ENCODE measurements at regions not wholly inside any gene's neighbourhood (a gene's known extent, or its start where the extent isn't known, plus 50 kb on each side); places are given as distances from the start of the nearest gene placed in this dataset.
"Not testable (repeated sequence)": the region's sequence is repeated elsewhere in the genome, so short reads cannot be mapped to it uniquely, and the experiment has no call there.

DNA sequence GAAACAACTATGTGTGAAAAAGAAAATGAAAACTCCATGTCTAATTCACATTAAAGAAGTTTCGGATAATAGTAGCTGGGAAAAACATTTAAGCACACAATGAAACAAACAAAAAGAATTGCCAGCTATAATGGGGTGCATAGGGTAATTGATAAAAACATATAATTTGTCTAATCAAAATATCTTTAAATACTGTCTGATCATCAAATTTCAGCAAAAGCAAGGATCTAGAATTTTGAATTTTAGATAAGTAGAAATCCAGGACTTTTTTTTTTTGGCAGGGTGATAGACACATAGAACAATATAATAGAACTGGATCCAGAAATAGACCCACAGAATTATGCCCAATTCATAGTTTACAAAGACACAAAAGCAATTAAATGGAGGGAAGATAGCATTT lies 585.0 kb downstream of the TAF11L14 start:
- DNase-seq (ENCODE audit: low read depth) = no peak

DNA sequence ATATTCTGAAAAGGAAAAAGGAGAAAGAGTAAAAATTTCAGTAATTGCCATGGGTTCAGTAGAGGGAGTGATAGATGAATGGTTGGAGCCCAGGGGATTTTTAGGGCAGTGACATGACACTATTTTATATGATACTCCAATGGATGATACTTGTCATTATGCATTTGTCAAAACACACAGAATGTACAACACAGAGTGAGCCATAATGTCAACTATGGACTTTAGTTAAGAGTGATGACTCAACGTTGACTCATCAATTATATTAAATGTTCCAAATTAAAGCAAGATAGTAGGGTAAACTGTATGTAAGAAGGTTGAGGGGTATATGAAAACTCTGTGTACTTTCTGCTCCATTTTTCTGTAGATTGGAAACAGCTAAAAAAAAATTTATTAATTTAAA lies 586.4 kb downstream of the TAF11L14 start:
- DNase-seq (ENCODE audit: low read depth) = no peak

DNA sequence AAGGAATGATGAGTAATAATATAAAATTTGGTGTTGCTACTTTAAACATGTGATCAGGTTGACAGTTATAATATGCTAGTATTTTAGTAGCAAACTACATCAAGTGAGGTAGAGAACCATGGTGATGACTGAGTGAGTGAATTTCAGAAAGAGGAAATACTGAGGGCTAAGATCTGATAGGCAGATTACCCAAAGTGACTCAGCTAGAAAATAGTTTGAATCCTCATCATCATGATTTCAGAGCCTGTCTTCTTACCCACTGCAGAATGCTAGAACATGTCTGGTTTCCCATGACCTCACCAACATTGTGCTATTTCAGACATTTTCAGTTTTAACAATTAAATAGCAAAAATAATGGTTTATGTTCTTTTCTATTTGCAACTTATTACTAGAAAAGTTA lies 602.1 kb downstream of the TAF11L14 start:
- no peak for DNase-seq (ENCODE audit: low read depth)

DNA sequence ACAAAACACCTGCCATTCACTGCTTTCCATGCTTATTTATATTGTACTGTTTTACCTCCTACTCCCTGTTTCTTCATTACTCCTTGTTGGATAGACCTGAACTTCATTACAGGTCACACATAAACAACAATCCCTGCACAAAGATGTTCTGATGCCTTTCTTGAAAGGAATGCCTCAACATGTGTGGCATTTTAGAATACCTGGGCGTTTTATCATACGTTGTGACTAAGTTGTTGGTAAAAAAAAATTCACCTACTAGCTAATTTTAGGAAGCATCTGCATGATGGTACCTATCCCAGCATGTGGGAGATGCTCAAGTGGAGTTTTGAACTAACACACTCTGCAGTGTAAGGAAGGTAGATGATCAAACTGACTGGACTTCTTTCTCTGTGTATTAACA lies 604.1 kb downstream of the TAF11L14 start:
- DNase-seq (ENCODE audit: low read depth) = no peak

DNA sequence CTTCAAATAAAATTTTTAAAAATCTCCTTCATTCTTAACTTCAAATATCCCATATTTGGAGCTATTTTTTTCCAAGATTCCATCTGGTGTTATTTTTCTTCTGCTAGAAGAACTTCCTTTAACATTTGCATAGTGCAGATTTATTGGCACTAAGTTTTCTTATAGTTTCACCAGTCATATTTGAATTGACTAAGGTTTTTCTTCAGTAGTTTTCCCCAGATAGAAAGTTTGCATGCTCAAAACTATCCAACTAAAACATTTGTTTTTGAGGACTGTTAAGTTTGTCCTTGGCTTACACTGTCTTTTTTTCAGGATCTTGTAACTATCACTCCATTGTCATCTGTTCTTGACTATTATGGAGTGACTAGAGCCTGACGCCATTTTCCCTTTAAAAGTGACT lies 606.7 kb downstream of the TAF11L14 start:
- DNase-seq (ENCODE audit: low read depth) = no peak

GRCh38 chr5:18243846-18244245 lies 609.6 kb downstream of the TAF11L14 start:
- DNase-seq (ENCODE audit: low read depth) = no peak

DNA sequence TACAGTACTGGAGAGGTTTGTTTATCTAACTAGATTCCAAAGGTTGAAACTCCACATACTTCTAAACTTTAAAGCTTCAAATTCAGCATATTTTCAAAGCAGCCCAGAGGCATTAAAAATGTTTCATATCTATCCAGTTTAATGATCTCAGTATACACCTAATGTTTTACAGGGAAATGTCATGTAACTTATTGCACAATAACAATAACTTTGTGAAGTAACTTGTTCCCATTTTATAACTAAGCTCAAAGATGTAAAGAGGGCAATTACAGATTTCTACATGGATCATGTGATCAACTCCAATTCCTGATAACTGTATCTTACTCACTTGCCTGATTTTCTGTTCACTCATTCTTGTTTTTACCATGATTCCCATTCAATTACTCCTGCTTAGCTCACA lies 610.0 kb downstream of the TAF11L14 start:
- DNase-seq (ENCODE audit: low read depth) = no peak

DNA sequence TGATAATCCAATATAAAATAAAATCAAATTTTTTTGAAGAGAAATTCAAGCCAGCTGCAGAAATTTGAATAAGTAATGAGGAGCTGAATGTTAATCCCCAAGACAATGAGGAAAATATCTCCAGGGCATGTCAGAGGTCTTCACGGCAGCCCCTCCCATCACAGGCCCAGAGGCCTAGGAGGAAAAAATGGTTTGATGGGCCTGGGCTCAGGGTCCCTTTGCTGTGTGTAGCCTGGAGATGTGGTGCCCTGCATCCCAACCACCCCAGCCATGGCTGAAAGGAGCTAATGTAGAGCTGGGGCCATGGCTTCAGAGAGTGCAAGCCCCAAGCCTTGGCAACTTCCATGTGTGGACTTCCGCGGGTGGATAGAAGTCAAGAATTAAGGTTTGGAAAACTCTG lies 618.3 kb downstream of the TAF11L14 start:
- DNase-seq (ENCODE audit: low read depth) = no peak

GRCh38 chr5:18264126-18264882 lies 630.0 kb downstream of the TAF11L14 start:
- DNase-seq (ENCODE audit: low read depth) = no peak

- no peak for DNase-seq (ENCODE audit: low read depth)
Observed at GRCh38 chr5:18270635-18271338, 636.5 kb downstream of the TAF11L14 start.

GRCh38 chr5:18276939-18277338 lies 642.7 kb downstream of the TAF11L14 start:
- DNase-seq (ENCODE audit: low read depth) = no peak

GRCh38 chr5:18281947-18282581 lies 647.8 kb downstream of the TAF11L14 start:
- DNase-seq (ENCODE audit: low read depth) = peak; percentile 39

GRCh38 chr5:18285257-18285656 lies 651.0 kb downstream of the TAF11L14 start:
- no peak for DNase-seq (ENCODE audit: low read depth)

DNA sequence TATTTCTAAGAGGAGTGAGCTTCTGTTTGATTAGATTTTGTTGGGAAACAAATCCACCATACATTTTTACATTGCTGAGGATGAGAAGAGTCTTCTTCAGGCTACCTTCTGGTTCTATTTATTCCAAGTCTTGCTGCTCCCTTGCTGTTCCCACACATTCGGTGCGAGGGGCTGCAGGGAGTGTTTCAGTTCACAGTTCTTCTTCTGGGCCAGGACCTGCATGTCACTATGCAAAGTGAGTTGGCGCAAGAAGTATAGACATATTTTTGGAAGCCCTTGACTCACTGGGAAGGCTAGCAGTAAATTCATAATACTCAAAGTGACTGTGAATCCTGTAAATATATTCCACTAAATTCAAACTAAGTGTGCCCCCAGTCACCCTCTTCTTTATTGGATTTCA lies 657.9 kb downstream of the TAF11L14 start:
- DNase-seq (ENCODE audit: low read depth) = no peak

DNA sequence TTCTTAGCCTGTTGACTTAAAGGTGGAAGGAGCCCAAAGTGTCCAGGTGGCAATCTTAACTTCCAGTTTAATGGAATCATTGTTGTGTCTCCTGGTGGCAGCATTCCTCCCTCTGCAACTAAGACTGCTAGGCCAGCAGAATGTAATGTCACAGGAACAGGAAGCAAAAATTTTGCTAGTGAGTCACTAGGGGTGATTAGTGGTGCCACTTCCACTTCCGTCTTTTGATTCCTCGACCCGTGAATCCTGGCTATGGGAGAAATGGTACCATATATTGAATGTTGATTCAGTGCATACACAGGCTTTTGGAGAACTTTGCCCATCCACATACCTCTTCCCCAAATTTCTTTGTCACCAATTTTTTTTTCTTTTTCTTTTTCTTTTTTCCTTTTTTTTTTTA lies 661.4 kb downstream of the TAF11L14 start:
- not testable (repeated sequence) for DNase-seq (ENCODE audit: low read depth)

DNA sequence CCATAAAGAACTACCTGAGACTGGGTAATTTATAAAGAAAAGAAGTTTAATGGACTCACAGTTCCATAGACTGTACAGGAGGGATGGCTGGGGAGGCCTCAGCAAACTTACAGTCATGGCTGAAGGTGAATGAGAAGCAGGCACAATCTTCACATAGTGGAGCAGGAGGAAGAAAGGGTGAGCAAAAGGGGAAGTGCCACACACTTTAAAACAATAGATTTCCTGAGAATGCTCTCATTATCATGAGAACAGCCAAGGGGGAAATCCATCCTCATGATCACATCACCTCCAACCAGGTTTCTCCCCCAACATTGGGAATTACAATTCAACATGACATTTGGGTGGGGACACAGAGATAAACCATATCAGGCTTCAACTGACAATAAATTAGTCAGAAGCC lies 664.9 kb downstream of the TAF11L14 start:
- no peak for DNase-seq (ENCODE audit: low read depth)

DNA sequence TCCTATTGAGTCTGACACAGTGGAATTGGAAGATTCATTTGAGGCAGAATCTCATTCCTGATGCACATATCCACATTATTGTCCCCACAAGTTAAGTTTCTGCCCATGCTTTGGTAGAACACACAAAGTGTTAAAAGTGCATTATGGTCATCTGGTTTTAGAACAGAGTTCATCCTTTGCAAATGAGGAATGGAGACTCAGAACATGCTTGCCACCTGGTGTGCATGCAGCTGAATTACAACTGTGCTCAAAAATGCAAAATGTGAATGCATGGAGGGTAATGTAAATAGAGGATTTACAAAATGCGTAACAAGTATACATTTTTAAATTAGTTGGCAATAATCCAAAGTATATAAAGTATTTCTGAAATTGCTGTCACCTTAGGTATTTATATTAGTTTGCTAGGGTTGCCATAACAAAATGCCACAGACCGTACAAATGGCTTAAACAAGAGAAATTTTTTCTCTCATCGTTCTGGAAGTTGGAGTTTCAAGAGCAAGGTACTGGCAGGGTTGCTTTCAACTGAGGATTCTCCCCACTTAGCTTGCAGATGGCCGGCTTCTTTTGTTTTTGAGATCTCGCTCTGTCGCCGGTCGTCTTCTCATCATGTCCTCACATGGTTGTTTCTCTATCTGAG lies 671.1 kb downstream of the TAF11L14 start:
- DNase-seq (ENCODE audit: low read depth) = peak; percentile 12

DNA sequence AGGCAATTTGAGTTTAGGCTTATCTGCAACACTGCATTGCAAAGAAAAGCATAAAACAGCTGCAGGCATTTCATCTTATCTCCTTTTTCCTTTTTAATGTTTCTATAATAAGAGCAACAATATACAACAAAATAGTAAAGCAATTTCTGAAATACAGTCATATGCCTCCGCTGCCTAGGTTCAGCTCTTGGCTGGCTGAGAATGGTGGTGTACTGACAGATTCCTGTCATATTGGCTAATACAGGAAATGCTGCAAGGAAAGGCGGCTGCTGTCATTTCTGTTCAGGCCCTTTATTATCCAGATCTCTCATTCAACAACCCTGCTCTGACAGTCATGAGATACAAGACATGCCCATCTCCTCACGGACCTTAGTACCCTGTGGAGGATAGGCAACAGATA lies 677.0 kb downstream of the TAF11L14 start:
- no peak for DNase-seq (ENCODE audit: low read depth)

- no peak for DNase-seq (ENCODE audit: low read depth)
Observed at GRCh38 chr5:18312016-18312415, 677.8 kb downstream of the TAF11L14 start.

DNA sequence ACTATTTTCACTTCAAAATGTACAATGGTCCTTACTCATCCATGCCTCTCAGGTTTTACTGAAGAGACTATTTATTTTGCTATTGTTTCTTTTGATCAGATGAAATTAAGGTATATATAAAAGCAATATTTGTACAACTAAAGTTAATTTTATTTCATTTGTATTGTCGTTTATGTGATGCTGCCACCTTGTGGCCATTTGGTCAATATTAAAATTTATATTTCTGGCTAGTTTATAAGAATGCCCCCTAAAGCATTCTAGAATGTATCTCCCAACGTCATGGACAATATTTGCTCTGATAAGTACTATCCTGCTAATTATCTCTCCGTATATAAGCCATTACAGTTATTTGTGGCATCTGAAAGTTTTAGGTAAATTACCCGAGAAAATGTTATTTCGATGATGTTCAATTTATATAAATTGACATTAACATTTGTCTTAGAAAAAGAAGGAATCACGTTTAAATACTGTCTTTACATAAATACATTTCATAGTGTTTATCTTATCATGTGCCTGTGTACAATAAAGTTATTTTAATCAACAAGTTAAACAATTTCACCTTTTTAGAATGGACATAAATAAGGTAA lies 680.0 kb downstream of the TAF11L14 start:
- peak; percentile 14 for DNase-seq (ENCODE audit: low read depth)

GRCh38 chr5:18321262-18321942 lies 687.1 kb downstream of the TAF11L14 start:
- no peak for DNase-seq (ENCODE audit: low read depth)
